ENCODE measurements at regions not wholly inside any gene's neighbourhood (a gene's known extent, or its start where the extent isn't known, plus 50 kb on each side); places are given as distances from the start of the nearest gene placed in this dataset.

DNA sequence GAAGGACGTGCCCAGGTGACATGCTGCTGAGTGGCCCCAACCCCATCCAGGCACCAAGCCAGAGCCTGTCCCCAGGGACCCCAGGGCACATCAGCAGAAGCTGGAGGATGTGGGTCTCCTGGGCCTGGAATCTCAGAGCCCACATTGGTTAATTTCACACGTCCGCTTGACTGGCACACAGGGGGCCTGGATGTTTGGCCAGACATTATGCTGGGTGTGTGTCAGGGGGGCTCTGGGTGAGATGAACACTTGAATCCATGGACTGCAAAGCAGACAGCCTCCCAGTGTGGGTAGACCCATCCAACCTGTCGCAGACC is 79.1 kb upstream of the RET start:
- no peak for DNase-seq (ENCODE audit: low read depth in 2 of 3, low spot score in 2 of 3)

DNA sequence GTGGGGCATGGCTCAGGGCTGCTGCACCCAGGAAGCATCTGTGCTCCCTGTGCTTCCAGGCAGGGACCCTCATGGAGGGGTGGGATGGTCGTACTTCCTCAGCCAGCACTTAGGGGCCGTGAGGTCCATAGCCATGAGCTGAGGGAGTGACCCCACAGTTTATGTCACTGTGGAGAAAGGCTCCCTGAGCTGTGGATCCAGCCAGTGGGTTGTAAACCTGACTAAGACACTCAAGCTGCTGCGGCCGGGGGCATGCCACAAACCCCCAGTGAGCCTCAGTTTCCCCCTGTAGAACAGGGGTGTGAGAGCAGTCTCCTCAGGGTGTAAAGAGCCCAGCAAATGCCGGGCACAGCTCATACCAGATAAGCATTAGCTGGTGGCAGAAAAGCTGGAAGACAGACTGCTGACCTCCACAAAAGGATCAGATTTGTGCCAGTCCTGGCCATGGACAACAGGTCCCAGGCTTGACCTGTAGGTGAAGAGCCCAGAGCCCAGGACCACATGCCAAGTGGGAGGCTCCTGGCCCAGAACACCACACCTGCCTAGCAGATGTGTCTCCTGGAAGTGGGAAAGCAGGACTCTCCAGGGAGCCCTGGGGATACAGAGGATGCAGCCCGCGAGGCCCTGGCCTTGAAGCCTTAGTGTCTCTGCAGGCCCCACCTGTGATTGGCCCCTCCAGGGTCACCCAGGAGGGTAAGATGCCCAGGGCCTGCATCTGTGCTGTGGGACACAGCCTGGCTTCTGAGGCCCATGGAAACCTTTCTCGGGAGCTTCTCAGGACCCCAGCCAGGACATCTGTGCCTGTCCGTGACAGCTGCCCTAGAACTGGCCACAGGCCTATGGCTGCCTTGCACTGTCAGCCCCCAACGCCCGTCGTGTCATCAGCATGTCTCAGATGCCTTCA is 78.1 kb upstream of the RET start:
- DNase-seq (ENCODE audit: low read depth in 2 of 3, low spot score in 2 of 3): no peak

- DNase-seq (ENCODE audit: low read depth in 2 of 3, low spot score in 2 of 3): no peak
Measured at GRCh38 chr10:42999385-43000020, 77.4 kb upstream of the RET start.

DNA sequence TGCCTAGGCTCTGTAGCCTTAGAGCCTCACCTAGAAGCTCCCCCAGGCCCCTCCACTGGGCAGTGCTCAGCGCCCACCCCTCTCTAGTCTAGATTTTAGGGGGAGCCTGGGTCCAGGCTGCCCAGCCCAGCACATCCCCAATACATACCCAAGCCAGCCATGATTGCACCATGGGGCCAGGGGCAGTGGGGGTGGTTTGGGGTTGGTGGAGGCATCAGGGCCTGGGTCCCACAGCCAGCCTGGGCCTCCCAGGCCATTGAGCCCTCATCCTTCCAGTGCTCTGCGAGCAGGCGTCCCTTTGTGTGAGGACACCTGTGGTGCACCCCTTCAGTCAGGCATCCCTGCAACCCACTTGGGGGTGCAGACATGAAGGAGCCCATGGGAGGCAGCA is 76.9 kb upstream of the RET start:
- no peak for DNase-seq (ENCODE audit: low read depth in 2 of 3, low spot score in 2 of 3)

GRCh38 chr10:43000651-43001426 is 76.0 kb upstream of the RET start:
- DNase-seq (ENCODE audit: low read depth in 2 of 3, low spot score in 2 of 3): no peak

- no peak for DNase-seq (ENCODE audit: low read depth in 2 of 3, low spot score in 2 of 3)
Measured at GRCh38 chr10:43001427-43001795, 75.5 kb upstream of the RET start.

DNA sequence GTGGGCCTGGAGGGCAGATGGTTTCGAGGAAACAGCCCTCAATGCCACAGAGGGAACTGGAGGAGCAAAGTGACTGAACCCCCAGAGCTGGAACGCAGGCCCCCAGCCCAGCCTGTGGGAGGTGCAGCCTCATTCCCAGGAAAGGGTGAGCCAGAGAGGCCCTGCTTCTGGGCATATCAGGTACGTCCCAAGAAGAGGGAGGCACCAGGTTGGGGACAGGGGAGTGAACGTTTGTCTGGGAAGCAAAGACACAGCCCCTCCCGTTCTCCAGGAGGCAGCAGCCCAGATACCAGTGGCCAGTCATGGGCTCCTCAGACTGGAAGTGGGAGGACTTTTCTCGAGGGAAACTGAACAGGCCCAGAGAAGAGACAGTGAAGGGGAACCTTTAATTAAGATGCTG is 74.3 kb upstream of the RET start:
- DNase-seq (ENCODE audit: low read depth in 2 of 3, low spot score in 2 of 3): no peak

- no peak for DNase-seq (ENCODE audit: low read depth in 2 of 3, low spot score in 2 of 3)
Measured at GRCh38 chr10:43006490-43006889, 70.4 kb upstream of the RET start.

DNA sequence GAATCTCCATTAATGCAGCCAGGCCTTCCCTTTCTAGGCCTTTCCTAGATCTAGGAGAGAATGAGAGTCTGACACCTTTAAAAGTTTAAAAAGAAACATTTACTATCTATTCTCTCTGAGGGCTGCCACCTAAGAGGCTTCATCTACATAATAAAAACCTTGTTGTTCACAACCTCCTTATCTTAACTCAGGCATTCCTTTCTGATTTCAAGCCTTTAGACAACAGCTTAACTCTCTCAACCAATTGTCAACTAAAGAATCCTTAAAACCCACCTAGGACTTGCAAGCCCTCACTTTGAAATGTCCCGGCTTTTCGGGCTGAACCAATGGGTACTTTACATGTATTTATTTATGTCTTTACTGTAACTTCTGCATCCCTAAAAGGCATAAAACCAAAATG is 64.3 kb upstream of the RET start:
- no peak for DNase-seq (ENCODE audit: low read depth in 2 of 3, low spot score in 2 of 3)

DNA sequence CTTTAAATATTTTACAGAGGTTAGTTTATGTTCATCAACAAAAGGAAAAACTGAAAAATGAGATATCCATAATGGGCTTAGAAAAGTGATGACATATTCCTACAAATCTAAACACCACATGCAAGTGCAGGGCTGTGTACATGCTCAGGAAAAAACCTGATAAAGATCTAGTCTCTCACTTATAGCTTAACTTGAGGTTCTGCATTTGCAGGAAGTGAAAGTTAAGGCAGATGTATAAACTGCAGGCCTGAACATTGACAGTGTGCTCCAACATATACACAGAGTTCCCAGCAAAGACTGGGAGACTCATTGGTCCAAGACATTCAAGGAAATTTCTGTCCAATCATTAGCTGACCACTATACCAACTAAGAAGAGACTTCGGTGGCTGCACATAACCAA is 63.8 kb upstream of the RET start:
- DNase-seq (ENCODE audit: low read depth in 2 of 3, low spot score in 2 of 3): no peak

GRCh38 chr10:43024524-43024923 is 52.3 kb upstream of the RET start:
- DNase-seq (ENCODE audit: low read depth in 2 of 3, low spot score in 2 of 3): no peak

- no peak for DNase-seq (ENCODE audit: low read depth in 2 of 3, low spot score in 2 of 3)
Measured at GRCh38 chr10:43024942-43025700, 51.7 kb upstream of the RET start.

DNA sequence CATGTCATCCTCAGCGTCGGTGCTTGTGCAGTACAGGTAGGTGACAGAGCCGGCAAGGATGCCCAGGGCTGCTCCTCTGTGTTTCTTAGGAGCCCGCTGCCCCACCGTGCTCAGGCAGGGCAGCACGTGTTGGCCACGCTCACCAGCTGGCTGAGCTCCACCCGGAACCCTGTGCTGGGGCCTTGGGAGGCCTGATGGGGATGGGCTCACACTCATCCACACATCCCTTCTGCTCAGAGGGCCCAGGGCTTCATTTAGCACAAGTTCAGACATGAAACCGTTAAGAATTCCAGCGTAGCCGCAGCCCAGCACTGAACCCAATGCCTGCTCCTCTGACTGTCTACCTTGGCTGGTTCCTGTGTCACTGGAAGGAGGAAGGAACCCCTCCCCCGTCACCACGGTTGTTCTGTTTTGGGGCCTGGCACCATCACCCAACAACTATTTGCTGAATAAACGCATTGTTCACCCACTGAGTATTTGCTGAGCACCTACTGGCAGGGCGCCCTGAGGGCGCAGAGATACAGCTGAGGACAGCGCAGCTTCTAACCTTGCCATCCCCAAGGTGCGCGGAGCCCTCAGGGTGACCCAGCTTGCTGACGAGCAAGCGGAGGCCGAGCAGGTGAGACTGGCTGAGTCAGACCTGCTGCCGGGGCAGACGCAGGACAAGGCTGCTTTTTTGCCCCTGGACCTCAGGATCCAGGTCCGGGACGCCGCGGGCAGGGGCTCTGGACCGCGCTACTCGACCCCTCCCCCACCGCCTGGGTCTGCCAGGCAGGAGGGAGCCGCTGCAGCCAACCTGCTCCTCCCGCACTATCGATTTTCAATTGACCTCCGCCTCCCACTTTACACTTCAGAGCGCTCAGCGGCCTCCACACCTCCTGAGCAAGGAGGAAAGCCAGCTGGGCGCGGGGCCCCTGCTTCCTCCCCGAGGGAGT is 50.6 kb upstream of the RET start:
- DNase-seq (ENCODE audit: low read depth in 2 of 3, low spot score in 2 of 3): no peak

Small RNAs in the stretch of these regions (small RNA-seq; reads per million reads assigned to genes)
- 0.41 reads per million for gene MIR5100

Measured in hematopoietic multipotent progenitor cell (in vitro differentiated cells).